LHCN-M2 (cell line): ENCODE measurements at regions not wholly inside any gene's neighbourhood (a gene's known extent, or its start where the extent isn't known, plus 50 kb on each side); places are given as distances from the start of the nearest gene placed in this dataset.
"Not testable (repeated sequence)": the region's sequence is repeated elsewhere in the genome, so short reads cannot be mapped to it uniquely, and the experiment has no call there.

Source experiments
- DNase-seq: peaks from one replicate; pipeline ENCODE4 v3.0.0-alpha.2; 2012; ENCODE audit warnings: low read depth

GRCh38 chr7:50920031-50920635 is 137.4 kb upstream of the GRB10 start:
- peak; percentile 14 for DNase-seq

DNA sequence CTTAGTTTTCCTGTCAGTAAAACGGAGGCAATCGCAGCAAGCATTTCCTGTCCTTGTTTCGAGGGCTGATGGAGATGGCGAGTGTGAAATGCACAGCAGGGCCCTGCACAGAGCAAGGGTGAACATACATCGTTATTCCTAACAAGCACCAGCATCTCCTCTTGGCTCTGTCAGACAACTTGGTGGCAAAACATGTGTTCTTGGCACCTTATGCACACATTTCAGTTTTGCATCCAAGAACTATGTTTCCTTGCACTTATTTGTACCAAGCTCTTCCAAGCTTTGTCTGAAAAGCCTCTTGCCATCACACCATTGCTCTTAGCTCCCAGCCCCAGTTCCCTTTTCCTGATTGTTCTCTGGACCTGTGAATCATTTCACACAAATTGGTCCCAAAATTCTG is 132.9 kb upstream of the GRB10 start:
- no peak for DNase-seq

DNA sequence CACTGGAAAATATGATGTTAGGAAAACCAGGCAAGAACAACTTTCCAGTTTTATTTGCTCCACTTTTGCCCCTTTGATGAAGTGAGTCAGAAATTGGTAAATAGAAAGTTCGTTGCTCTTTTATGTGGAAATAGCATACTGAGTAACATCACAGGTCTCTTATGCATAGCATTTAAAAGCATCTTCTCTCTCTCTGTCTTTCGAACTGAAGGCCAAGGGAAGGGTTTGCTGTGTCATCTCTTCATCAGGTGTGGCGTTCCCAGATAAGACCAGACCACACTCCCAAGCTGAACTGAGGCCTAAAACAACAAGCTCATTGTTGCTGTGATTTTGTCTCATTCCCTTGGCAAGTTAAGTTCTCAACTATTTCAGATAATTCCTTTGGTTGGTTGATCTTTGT is 131.8 kb upstream of the GRB10 start:
- DNase-seq: no peak

DNA sequence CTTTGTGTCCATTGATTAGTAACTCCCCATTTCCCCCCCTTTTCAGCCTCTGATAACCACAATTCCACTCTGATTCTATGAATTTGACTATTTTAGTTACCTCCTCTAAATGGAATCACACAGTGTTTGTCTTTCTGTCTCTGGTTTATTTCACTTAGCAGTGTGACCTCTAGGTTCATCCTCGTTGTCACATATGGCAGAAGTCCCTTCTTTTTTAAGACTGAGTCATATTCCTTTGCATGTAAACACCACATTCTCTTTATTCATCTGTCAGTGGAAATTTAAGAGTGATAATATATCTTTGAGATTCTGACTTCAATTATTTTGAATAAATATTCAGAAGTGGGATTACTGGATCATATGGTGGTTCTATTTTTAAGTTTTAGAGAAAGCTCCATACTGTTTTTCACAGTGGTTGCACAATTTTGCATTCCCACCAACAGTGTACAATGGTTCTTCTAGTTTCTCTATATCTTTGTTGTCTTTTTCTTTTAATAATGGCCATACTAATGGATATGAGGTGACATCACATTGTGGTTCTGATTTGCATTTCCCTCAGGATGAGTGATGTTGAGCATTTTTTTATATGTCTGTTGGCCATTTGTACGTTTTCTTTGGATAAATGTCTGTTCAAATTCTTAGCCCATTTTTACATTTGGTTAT is 126.1 kb upstream of the GRB10 start:
- no peak for DNase-seq

- DNase-seq: peak; percentile 12
Observed at GRCh38 chr7:50898604-50899477, 116.1 kb upstream of the GRB10 start.

DNA sequence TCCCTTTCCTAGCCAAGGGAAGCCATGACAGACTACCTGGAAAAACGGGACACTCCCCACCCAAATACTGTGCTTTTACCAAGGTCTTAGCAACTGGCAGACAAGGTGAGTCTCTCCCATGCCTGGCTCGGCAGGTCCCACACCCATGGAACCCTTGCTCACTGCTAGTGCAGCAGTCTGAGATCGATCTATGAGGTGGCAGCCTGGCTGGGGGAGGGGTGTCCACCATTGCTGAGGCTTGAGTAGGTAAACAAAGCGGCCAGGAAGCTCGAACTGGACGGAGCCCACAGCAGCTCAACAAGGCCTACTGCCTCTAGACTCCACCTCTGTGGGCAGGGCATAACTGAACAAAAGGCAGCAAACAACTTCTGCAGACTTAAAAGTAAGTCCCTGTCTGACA is 104.4 kb upstream of the GRB10 start:
- DNase-seq: not testable (repeated sequence)

DNA sequence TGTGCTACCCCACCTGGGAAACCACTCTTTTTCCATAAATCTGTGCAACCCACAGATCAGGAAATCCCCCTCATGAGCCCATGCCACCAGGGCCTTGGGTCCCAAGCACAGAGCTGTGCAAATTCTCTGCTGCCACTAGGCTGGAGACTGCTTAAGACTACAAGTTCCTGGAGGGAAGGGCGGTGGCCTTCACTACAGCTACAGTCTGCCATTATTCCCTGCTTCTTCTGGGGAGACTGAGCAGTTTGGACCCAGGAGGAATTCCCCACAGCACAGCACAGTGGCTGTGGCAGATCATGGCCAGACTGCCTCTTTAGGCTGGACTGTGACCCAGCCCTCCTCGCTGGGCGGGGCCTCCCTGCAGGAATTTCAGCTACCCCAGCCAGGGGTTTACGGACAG is 89.7 kb upstream of the GRB10 start:
- DNase-seq: no peak

GRCh38 chr7:50869108-50869725 is 86.5 kb upstream of the GRB10 start:
- peak; percentile 89 for DNase-seq

DNA sequence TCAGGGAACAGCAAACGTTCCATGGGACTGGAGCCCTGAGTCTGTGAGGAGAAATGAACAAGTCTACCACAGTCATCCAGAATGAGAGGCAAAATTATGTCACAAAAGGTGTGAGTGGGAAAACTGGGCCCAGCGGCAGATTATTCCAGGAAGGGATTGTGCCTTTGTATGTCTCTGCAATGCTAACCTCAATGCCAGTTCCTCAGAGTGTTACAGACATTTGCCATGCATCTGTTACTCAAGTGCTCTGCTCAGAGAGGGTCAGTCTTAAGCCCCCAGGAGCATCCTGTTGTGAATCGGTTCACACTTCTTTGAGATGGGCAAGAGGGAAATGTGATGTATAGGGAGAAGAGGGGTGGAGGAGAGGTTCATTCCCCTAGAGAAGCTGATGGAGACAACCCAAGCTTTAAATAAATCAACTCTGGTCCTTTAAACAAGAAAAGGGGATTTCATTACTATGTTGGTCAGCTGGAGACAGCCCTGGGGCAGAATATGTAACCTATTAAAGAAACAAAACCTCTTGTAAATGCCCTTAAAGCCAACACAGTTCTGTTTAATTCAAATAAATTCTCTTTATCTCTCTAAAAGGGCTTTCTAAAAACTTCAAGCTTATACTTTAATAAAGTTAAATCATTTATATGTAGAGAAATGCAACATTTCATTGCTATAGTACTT is 85.9 kb upstream of the GRB10 start:
- DNase-seq: no peak

GRCh38 chr7:50867034-50867356 is 84.3 kb upstream of the GRB10 start:
- no peak for DNase-seq

DNA sequence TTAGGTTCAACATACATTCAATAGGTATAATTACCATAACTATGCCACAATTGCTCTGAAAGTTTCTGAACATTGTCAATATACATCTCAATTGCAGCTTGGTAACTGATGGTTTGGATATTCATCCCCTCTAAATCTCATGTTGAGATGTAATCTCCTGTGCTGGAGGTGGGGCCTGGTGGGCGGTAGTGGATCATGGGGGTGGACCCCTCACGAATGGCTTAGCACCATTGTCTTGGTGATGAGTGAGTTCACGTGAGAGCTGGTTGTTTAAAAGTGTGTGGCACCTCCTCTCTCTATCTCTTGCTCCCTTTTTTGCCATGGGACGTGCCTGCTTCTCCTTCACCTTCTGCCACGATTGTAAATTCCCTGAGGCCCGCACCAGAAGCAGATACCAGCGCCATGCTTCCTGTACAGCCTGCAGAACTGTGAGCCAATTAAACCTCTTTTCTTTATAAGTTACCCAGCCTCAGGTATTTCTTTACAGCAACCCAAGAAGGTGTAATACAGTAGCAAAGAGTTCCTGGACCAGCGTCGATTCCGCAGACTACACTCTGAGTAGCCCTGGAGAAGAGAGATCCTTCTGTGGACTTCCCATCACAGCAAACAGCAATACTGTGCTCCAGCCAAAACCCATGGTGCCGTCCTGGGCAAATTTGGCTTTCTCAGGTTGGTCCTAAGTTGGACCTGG is 83.8 kb upstream of the GRB10 start:
- no peak for DNase-seq

- DNase-seq: no peak
Observed at GRCh38 chr7:50865450-50865849, 82.8 kb upstream of the GRB10 start.

DNA sequence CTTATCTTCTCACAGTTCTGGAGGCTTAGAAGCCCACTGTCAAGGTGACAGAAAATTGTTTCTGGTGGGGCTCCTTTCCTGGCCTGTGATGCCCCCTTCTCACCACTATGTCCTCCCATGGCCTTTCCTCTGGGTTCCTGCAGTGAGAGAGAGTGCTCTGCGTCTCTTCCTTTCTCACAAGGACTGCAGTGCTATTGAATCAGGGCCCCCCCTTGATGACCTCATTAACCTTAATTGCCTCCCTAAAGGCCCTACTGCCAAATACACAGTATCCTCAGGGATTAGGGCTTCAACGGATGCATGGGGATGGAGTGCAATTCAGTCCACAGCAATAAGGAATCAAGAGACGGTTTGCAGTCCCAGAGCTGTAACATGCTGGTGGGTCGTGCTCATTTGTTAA is 82.0 kb upstream of the GRB10 start:
- no peak for DNase-seq

- no peak for DNase-seq
Observed at GRCh38 chr7:50863053-50863452, 80.4 kb upstream of the GRB10 start.

- DNase-seq: no peak
Observed at GRCh38 chr7:50862302-50862701, 79.6 kb upstream of the GRB10 start.

- no peak for DNase-seq
Observed at GRCh38 chr7:50860598-50860997, 77.9 kb upstream of the GRB10 start.

DNA sequence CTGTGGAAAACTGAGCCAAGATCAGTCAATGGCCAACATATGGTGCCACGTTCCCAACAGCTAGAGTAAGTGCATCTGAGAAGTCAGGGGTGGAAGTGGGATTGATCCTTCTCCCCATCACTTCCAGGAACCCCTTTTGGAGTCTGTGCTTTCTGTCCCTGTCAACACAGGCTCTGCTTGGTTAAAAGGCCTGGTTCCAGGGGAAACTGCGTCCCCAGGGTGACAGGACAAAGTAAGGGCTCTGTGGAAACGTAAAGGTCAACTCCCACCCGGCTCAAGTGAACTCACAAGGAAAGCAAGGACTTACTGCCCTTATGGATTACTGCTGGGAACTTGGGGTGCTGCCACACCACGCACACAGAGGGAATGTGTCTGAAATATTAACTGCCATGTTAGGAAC is 77.5 kb upstream of the GRB10 start:
- DNase-seq: no peak

DNA sequence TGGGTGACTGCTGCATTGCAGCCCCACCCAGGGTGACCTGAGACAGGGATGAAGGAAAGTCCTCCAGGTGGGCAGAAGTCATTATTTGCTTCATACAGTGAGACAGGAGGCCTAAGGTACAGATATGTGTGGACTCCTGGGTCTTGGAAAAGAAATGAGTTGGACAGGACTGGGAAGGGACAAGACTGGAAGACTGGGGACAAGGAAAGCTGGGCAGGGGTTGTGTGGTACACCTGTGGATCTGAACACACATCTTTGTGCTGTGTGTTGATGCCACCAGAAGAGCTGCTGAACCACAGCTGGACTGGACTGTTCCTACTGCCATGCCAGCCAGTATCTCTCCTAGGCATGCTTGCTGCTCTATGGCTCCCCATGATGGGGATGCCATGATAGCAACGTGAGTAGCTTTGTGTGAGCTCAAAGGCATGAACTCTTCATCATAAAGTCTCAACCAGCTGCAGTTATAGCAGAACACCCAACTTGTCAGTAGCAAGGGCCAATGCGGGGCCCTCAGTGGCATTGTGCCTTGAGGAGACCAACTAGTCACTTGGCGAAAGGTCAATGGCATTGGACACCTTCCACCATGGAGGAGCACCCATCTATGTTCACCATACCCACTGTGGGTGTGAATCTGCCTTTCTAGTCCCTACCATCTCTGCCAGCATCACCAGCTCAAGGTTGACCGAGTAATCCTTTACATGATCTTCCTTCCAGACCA is 76.0 kb upstream of the GRB10 start:
- DNase-seq: no peak

- peak; percentile 44 for DNase-seq
Observed at GRCh38 chr7:50857804-50858489, 75.3 kb upstream of the GRB10 start.

DNA sequence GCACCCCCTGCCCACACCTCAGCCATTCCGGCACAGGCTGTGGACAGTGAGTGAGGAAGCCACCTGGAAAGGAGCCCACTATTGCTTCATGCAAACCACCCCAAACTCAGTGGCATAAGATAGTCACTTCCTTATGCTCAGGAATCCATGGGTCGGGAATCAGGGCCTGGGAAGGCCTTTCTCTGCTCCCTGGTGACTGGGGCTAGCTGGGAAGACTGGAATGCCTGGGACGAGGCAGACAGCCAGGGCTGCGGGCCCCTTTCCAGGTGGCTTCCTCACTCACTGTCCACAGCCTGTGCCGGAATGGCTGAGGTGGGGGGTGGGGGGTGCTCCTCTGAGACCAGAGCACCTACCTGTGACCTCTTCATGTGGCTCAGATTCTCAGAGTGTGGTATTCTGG is 74.1 kb upstream of the GRB10 start:
- no peak for DNase-seq
